Calu3 (cell line): ENCODE measurements at regions not wholly inside any gene's neighbourhood (a gene's known extent, or its start where the extent isn't known, plus 50 kb on each side); places are given as distances from the start of the nearest gene placed in this dataset.
"Not testable (repeated sequence)": the region's sequence is repeated elsewhere in the genome, so short reads cannot be mapped to it uniquely, and the experiment has no call there.

Experiments
- BruUV-seq: library from RNA; stranded (reverse); fragments of 400-500 nt; replicated peaks from 2 replicates; lab custom pipeline; 2021; lab: Mats Ljungman, UMichigan
- CTCF ChIA-PET: fragments of 300-600 bp; sonication (Branson Sonifier 250); formaldehyde crosslinking; loops from one replicate; lab custom pipeline; 2022; ENCODE audit warnings: antibody characterized with exemption; lab: Charles Lee
- DNase-seq: peaks from one replicate; pipeline ENCODE4 v3.0.0; 2022
- H3K27ac Mint-ChIP-seq: one replicate; pipeline ENCODE4 v1.8.0; 2022; ENCODE audit warnings: mixed read lengths; ENCODE audit not compliant: unreplicated experiment
- H3K27me3 Mint-ChIP-seq: one replicate; pipeline ENCODE4 v1.8.0; 2022; ENCODE audit warnings: mixed read lengths; ENCODE audit not compliant: unreplicated experiment
- H3K36me3 Mint-ChIP-seq: one replicate; pipeline ENCODE4 v1.8.0; 2022; ENCODE audit warnings: mild to moderate bottlenecking, moderate library complexity, mixed read lengths; ENCODE audit not compliant: insufficient read depth, unreplicated experiment
- H3K4me1 Mint-ChIP-seq: one replicate; pipeline ENCODE4 v1.8.0; 2022; ENCODE audit warnings: mild to moderate bottlenecking, low read depth, mixed read lengths; ENCODE audit not compliant: unreplicated experiment
- H3K4me3 Mint-ChIP-seq: one replicate; pipeline ENCODE4 v1.8.0; 2022; ENCODE audit warnings: mild to moderate bottlenecking, low read depth, moderate library complexity, mixed read lengths; ENCODE audit not compliant: unreplicated experiment
- H3K9me3 Mint-ChIP-seq: one replicate; pipeline ENCODE4 v1.8.0; 2022; ENCODE audit warnings: low read depth, mixed read lengths; ENCODE audit not compliant: unreplicated experiment
- intact Hi-C: fragments of 100-400 bp; cut with micrococcal nuclease; formaldehyde crosslinking; loops from one replicate; pipeline ENCODE4 v1.10.0; 2022; ENCODE audit not compliant: unreplicated experiment
- TF ChIP-seq, protein P1 (sequence below): fragments of 200-600 bp; IDR thresholded peaks from one replicate; pipeline ENCODE4 v1.8.0; 2022; ENCODE audit warnings: antibody characterized with exemption; ENCODE audit not compliant: unreplicated experiment

DNA sequence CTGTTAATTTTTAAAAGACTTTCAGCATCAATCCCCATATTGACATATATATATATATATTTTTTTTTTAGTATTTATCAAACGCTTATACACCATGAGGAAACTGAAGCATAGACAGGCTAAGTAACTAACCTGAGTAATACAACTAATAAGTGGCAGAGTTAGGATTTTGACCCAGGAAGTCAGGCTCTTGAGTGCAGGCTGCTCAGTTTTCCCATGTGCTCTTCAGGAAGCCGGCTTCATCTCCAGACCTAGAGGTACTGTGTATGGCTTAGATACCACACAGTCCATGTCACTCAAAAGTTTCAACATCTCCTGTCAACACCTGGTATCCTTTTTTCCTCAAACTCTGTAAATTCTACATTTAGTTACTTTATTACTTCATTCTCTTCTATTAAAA, 841.7 kb upstream of the ACVR2A start:
- TF ChIP-seq, protein P1, sequence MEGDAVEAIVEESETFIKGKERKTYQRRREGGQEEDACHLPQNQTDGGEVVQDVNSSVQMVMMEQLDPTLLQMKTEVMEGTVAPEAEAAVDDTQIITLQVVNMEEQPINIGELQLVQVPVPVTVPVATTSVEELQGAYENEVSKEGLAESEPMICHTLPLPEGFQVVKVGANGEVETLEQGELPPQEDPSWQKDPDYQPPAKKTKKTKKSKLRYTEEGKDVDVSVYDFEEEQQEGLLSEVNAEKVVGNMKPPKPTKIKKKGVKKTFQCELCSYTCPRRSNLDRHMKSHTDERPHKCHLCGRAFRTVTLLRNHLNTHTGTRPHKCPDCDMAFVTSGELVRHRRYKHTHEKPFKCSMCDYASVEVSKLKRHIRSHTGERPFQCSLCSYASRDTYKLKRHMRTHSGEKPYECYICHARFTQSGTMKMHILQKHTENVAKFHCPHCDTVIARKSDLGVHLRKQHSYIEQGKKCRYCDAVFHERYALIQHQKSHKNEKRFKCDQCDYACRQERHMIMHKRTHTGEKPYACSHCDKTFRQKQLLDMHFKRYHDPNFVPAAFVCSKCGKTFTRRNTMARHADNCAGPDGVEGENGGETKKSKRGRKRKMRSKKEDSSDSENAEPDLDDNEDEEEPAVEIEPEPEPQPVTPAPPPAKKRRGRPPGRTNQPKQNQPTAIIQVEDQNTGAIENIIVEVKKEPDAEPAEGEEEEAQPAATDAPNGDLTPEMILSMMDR: no peak
- no peaks in the 10 kb centered on the region for H3K36me3 Mint-ChIP-seq
- CTCF ChIA-PET: interaction anchor here (0.7 kb wide), 1 partner anchor 76 kb away, joined by 3 read pairs; no protein-coding TSS in a partner anchor
- H3K4me1 Mint-ChIP-seq: no peaks in the 10 kb centered on the region
- no peak for DNase-seq
- intact Hi-C loops: no loop called here
- no peak overlapping the region for H3K27ac Mint-ChIP-seq
- BruUV-seq: no TSS peak
- no peaks in the 10 kb centered on the region for H3K27me3 Mint-ChIP-seq
- peaks cover 4% of the 10 kb centered on the region for H3K9me3 Mint-ChIP-seq
- no peak overlapping the region for H3K4me3 Mint-ChIP-seq

DNA sequence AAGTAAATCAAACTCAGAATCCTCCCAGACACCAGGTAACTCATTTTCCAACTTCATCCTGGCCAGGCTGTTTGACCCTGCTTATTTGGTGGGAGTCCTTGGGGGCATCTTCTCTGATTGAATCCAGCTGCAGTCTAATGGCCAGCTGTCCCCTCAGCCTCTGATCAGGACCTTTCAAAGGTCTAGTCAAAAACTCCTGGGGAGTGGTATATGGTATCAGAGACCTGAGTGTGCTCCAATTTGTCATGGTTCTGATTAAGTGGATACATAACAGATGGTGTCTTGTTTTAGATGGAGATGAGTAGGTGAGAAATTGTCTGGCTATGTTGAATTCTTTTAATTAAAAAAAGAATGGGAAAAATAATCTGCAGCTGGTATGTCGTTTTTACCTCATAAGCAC, 842.6 kb upstream of the ACVR2A start:
- Mint-ChIP-seq H3K36me3 (no peaks in the 10 kb centered on the region), H3K4me1 (no peaks in the 10 kb centered on the region), H3K4me3 (no peak overlapping the region), H3K9me3 (peaks cover 4% of the 10 kb centered on the region), H3K27ac (no peak overlapping the region), H3K27me3 (no peaks in the 10 kb centered on the region)
- TF ChIP-seq, protein P1: no peak
- intact Hi-C loops: no loop called here
- no TSS peak for BruUV-seq
- DNase-seq: no peak
- CTCF ChIA-PET: interaction anchor here (0.7 kb wide), 1 partner anchor 75 kb away, joined by 3 read pairs; no protein-coding TSS in a partner anchor

DNA sequence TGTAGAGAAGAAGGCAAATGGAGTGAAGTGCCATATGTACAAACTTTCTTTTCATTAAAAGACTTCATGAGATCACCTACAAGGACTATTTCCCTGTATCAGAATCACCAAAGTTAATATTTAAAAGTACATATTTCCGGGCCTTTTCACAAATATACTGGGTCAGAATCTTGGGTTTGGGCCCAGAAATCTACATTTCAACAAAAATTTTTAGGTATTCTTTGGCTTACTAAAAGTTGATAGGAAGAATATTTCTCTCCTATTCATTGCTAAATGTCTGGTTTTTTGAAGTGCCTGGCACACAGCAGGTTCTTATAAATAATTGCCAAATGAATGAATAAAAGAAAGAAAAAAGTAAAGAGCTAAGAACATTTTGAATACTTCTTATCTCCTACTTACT, 843.8 kb upstream of the ACVR2A start:
- CTCF ChIA-PET: no interaction called here

DNA sequence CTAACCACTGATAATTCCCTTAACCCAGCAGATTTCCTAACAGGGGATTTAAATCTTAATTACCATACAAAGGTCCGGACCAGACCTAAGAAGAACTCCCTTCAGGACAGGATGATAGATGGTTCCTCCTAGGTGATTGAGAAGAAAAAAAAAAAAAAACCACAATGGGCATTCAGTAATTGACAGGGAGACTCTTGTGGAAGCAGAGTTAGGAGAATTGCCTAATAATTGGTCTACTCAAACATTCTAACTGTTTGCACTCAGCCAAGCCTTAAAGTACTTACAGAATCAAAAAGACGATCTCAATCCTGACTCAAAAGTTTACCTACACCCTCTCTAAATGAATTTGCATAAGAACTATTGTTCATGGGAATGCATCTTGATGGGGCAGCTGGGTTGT, 844.7 kb upstream of the ACVR2A start:
- intact Hi-C loops, H3K27me3 Mint-ChIP-seq, H3K4me1 Mint-ChIP-seq, CTCF ChIA-PET, DNase-seq, BruUV-seq, H3K36me3 Mint-ChIP-seq, H3K4me3 Mint-ChIP-seq, H3K9me3 Mint-ChIP-seq, H3K27ac Mint-ChIP-seq: not testable (repeated sequence)

More for the DNA sequence above, 843.8 kb upstream of the ACVR2A start:
- Mint-ChIP-seq H3K9me3 (peaks cover 4% of the 10 kb centered on the region), H3K4me3 (no peak overlapping the region), H3K27me3 (no peaks in the 10 kb centered on the region), H3K36me3 (no peaks in the 10 kb centered on the region), H3K27ac (no peak overlapping the region), H3K4me1 (no peaks in the 10 kb centered on the region)
- no TSS peak for BruUV-seq
- no peak for DNase-seq
- intact Hi-C loops: no loop called here
- TF ChIP-seq, protein P1: no peak

DNA sequence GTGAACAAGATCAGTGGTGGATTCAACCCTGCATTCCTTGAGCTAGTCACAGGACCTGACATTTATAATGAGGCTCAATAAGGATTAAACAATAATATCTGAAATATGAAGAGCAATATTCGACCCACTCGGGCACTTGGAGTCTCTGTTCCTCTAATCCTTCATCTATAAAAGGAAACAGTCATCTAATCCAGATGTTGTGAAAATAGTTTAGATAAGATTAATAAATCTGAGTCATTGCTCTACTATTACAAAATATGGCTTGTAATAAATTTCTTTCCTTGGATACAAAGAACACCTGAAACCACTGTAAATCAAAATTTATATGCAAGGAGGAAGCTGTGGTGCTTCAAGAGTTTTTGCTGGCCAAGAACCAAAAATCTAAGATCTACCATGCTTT, 846.9 kb upstream of the ACVR2A start:
- CTCF ChIA-PET: no interaction called here
- no peak overlapping the region for H3K4me3 Mint-ChIP-seq
- intact Hi-C loops: no loop called here
- BruUV-seq: no TSS peak
- no peaks in the 10 kb centered on the region for H3K4me1 Mint-ChIP-seq
- H3K36me3 Mint-ChIP-seq: no peaks in the 10 kb centered on the region
- peaks cover 4% of the 10 kb centered on the region for H3K9me3 Mint-ChIP-seq
- no peaks in the 10 kb centered on the region for H3K27me3 Mint-ChIP-seq
- TF ChIP-seq, protein P1: no peak
- no peak for DNase-seq
- H3K27ac Mint-ChIP-seq: no peak overlapping the region
